B cell (primary cell): ENCODE measurements at regions not wholly inside any gene's neighbourhood (a gene's known extent, or its start where the extent isn't known, plus 50 kb on each side); places are given as distances from the start of the nearest gene placed in this dataset.
"Not testable (repeated sequence)": the region's sequence is repeated elsewhere in the genome, so short reads cannot be mapped to it uniquely, and the experiment has no call there.

ENCODE experiments used
- CTCF ChIP-seq: fragments of 200-600 bp; IDR thresholded peaks from one replicate; pipeline ENCODE4 v1.8.0; 2022; ENCODE audit warnings: antibody characterized with exemption, mild to moderate bottlenecking
- EZH2 ChIP-seq: IDR thresholded peaks from 2 replicates; pipeline ENCODE4 v1.6.1; 2012; ENCODE audit warnings: borderline replicate concordance, low read depth, mild to moderate bottlenecking, moderate library complexity, low read length; ENCODE audit not compliant: insufficient read depth, poor library complexity, severe bottlenecking

GRCh38 chr1:195722852-195723795, 885.1 kb downstream of the KCNT2 start:
- not testable (repeated sequence) for TF ChIP-seq CTCF, EZH2
